ENCODE measurements at regions not wholly inside any gene's neighbourhood (a gene's known extent, or its start where the extent isn't known, plus 50 kb on each side); places are given as distances from the start of the nearest gene placed in this dataset.

- peak; percentile 68 for DNase-seq
Observed at GRCh38 chr2:235135990-235136561, 184.3 kb downstream of the SH3BP4 start.

GRCh38 chr2:235138339-235138738 is 186.5 kb downstream of the SH3BP4 start:
- no peak for DNase-seq
- in situ Hi-C loops (cut with MboI; ENCODE audit: low pct_unique_long_range_greater_than_20kb, low sequenced_read_pairs), result loop anchor here (25.0 kb wide), 1 partner anchor 599 kb away; no protein-coding TSS in a partner anchor

More at GRCh38 chr2:235135990-235136561, 184.3 kb downstream of the SH3BP4 start:
- in situ Hi-C loops (cut with MboI; ENCODE audit: low pct_unique_long_range_greater_than_20kb, low sequenced_read_pairs), result loop anchor here (25.0 kb wide), 1 partner anchor 601 kb away; no protein-coding TSS in a partner anchor

DNA sequence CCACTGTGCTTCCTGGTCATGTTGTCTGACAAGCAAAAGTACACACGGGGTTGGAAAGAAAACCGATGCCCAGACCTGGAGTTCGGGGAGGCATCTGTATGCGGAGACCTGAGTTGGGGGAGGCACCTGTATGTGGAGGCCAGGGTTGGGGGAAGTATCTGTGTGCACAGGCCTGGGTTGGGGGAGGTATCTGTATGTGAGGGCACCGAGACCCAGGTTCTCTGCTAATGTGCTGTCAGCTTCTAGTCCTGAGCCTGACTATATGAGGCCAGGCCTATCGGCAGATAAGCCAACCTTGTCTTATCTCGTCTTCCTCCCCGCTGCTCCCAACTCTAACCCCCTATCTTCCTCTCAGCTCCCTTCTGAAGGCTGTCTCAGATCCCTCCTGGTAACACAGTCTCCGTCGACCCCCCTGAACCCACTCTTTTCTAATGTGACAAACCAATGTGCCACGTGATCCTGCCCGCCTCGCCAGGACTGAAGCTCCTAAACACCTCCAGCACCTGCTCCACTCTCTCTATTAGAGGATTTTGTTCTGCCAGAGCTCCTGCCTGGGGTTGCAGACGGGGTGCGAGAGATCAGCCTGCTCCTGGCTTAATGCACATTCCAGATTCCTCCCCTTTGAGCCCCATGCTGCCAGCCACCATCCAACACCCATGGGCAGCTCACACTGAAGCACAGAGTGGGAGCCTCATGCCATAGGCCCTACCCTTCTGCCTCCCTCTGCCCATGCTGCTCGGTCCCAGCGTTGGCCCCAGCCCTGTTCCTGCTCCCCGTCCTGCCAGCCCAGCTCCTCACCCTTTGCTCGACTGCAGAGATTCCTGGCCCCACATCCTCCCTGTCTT is 188.4 kb downstream of the SH3BP4 start:
- in situ Hi-C loops (cut with MboI; ENCODE audit: low pct_unique_long_range_greater_than_20kb, low sequenced_read_pairs), result loop anchor here (25.0 kb wide), 1 partner anchor 597 kb away; no protein-coding TSS in a partner anchor
- no peak for DNase-seq

GRCh38 chr2:235140801-235141081 is 188.9 kb downstream of the SH3BP4 start:
- in situ Hi-C loops (cut with MboI; ENCODE audit: low pct_unique_long_range_greater_than_20kb, low sequenced_read_pairs), result loop anchor here (25.0 kb wide), 1 partner anchor 597 kb away; no protein-coding TSS in a partner anchor
- DNase-seq, result no peak

DNA sequence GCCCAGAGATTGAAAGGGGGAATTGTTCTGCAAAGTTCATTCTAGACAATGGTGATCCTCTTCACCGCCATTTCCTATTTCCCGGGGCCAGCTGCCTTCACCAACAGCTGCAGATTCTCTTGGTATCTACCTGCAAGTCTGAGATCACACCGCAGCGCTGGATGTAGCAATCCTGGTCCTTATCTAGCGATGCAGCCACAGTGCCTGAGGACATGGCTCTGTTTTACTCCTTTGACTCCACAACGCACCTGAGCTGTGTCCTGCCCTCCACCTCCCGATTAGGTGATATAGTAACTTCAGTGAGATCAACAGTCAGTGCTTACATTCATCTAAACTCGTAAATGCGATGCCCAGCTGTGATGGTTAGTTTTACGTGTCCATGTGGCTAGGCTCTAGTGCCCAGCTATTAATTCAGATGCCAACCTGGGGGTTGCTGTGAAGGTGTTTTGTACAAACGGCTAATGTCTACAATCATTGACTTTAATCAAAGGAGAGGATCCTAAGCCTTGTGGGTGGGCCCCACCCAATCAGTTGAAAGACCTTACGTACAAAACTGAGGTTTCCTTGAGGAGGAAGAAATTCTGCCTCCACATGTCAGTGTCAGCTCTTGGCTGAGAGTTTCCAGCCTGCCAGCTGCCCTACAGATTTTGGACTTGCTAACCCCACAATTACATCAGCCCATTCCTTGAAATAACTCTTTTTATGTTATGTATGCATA is 189.8 kb downstream of the SH3BP4 start:
- in situ Hi-C loops (cut with MboI; ENCODE audit: low pct_unique_long_range_greater_than_20kb, low sequenced_read_pairs), result loop anchor here (25.0 kb wide), 1 partner anchor 596 kb away; no protein-coding TSS in a partner anchor
- no peak for DNase-seq

DNA sequence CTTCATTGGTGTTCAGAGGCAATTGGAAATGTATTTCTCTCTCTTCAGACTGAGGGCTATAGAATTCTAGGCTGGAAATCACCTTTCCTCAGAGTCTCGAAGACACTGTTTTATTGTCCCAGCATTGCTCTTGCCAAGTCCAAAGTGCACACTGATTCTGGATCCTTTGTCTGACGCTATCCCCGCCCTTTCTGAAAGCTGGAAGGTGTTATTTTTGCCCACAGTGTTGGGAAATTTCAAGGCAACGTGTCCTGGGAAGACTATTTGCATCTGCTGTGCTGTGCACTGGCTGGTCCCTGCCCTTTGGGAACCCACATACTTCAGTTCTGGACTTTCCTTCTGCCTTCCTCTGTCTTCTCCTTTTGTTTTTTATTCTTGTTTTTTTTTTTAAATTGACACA is 190.8 kb downstream of the SH3BP4 start:
- in situ Hi-C loops (cut with MboI; ENCODE audit: low pct_unique_long_range_greater_than_20kb, low sequenced_read_pairs), result loop anchor here (25.0 kb wide), 1 partner anchor 595 kb away; no protein-coding TSS in a partner anchor
- DNase-seq, result no peak

DNA sequence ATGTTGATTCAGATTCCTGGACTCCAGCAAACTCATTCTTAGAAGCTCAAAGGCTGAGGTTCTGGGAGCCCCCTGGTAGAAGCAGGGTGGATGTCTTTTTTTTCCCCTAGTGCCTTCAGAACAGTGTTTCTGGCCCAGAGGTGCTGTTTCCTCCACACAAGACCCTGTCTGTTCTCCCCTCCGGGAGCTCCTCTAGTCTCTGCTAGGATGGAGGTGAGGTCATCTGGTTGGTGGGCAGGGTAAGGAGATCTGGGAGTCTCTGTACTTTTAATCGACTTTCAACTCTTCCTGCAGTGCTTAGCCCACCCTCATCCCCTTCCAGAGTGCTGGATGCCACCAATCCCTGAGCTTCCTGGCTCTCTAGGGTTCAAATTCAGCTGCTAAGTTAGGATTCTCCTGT is 192.0 kb downstream of the SH3BP4 start:
- no peak for DNase-seq
- in situ Hi-C loops (cut with MboI; ENCODE audit: low pct_unique_long_range_greater_than_20kb, low sequenced_read_pairs), result loop anchor here (25.0 kb wide), 1 partner anchor 594 kb away; no protein-coding TSS in a partner anchor

- in situ Hi-C loops (cut with MboI; ENCODE audit: low pct_unique_long_range_greater_than_20kb, low sequenced_read_pairs), result loop anchor here (25.0 kb wide), 1 partner anchor 593 kb away; no protein-coding TSS in a partner anchor
Observed at GRCh38 chr2:235144291-235144690, 192.5 kb downstream of the SH3BP4 start.

DNA sequence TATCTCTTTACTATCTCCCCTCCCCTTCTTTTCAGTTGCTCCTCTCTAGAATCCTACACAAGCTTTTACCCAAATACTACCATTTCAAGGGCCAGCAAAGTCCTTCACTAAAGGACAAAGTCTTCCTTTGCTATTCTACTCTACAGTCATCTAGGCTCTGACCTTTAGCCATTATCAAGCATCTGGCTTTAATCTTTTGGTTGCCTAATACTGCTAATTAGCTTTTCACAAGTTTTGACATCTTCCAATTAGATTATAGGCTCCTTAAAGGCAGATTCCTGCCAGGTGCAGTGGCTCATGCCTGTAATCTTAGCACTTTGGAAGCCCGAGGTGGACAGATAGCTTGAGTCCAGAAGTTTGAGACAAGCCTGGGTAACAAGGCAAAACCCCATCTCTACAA is 194.4 kb downstream of the SH3BP4 start:
- DNase-seq, result no peak
- in situ Hi-C loops (cut with MboI; ENCODE audit: low pct_unique_long_range_greater_than_20kb, low sequenced_read_pairs), result loop anchor here (25.0 kb wide), 1 partner anchor 591 kb away; no protein-coding TSS in a partner anchor

More at GRCh38 chr2:235144291-235144690, 192.5 kb downstream of the SH3BP4 start:
- no peak for DNase-seq

DNA sequence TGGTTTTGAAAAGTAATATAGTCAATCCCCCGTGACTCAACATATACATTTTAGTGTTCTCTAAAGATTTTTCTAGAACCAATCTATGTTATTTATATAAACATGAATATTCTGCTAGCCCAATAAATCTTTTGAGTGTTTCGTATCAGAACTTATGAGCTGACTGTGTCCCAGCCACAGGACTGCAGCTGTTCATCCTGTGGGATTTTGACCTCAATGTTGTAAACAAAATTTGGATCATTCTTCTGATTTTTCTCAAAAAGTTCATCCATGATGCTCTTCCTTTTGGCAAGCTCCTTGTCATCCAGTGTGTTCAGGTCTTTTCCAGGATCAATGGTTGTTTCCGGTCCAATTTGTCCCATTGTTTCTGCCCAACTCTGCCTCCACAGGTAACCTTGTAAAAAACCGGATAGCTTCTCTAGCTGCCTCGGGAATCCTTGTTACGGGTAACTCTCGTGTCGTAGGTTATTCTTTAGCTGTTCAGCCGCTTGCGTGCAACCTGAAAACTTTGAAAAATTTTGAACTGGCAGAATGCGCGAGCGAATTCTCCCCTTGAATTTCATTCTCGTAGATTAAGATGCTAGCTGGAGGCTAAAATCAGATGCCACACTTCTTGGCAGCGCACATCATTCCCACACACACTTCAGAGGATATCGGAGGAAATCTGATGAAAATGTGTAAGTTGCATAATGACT is 195.2 kb downstream of the SH3BP4 start:
- no peak for DNase-seq
- in situ Hi-C loops (cut with MboI; ENCODE audit: low pct_unique_long_range_greater_than_20kb, low sequenced_read_pairs), result loop anchor here (25.0 kb wide), 1 partner anchor 590 kb away; no protein-coding TSS in a partner anchor

DNA sequence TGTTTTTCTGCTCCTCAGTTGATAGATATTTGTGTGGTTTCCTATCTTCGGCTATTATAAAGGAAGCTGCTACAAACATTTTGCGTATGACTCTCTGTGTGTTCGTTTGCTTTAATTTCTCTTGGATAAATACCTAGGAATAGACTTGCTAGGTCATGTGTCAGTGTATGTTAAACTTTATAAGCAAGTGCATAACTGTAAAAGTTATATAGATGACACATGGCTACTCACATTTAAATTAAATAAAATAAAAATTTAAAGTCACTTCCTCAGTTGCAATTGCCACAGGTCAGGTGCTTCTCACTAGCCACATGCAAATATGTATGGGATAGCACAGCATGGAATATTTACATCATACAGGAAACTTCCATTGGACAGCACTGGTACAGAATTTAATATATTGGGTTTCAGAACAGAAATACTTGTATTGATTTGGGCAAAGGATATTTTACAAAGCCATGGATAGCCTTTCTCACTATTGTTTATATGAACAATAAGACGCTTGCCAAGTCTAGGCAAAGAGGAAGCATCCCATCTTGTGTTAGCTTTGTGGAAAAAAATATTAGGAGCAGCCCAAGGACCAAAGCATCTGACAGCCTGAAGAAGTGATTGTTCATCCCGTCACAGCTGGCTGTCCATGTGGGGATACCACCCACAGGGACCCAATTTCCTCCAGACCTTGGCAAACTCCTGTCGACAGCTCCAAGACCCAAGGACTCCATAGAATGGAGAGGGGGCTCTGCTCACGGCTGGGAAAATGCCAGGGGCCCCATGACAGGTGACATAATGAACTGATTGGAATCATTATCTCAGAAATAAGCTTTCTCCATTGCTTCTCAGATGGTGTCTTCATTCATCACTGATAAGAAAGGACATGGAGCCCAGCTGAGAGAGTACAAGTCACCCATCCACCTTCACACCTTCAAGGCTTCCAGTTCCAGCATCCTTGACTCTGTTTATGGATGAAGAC is 196.7 kb downstream of the SH3BP4 start:
- in situ Hi-C loops (cut with MboI; ENCODE audit: low pct_unique_long_range_greater_than_20kb, low sequenced_read_pairs), result loop anchor here (25.0 kb wide), 1 partner anchor 589 kb away; no protein-coding TSS in a partner anchor
- DNase-seq, result no peak

DNA sequence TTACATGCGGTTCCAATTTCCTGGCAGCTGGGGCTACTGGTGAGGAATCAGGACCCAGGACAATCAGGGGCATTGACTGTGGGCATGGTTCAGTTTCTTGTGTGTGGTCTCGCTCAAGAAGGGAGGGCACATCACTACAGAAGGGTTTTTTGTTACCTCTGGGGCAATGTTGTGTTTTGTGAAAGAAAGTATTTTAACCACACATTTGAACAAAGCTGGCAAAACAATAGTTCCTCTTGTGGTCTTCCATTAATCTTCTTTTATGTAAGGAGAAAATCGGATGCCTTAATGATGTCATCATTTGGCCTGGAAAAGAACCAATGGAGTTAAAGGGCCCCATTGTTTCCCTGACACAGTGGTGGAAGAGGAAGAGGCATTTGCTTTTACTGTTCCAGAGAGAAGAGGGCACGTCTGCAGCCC is 197.4 kb downstream of the SH3BP4 start:
- no peak for DNase-seq
- in situ Hi-C loops (cut with MboI; ENCODE audit: low pct_unique_long_range_greater_than_20kb, low sequenced_read_pairs), result loop anchor here (25.0 kb wide), 1 partner anchor 588 kb away; no protein-coding TSS in a partner anchor

DNA sequence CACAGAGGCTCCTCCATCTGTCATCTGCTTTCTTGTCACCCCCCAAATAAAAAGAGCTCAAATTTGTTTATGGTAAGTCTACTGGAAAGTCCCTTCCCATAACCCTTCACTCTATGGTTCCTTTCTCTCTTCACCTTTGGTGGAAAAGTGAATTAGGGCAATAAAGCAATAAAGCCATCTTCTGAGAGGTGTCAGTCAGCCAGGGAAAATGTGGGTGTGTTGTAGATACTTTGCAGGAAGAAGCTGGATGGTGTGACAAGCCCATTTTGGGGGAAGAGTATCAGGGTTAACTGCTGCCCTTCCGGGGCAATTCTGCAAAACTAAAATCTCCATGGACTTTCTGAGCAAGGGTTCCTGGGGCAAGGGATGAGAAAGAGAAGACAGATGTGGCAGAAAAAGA is 197.9 kb downstream of the SH3BP4 start:
- no peak for DNase-seq
- in situ Hi-C loops (cut with MboI; ENCODE audit: low pct_unique_long_range_greater_than_20kb, low sequenced_read_pairs), result loop anchor here (25.0 kb wide), 1 partner anchor 588 kb away; no protein-coding TSS in a partner anchor

GRCh38 chr2:235151152-235151551 is 199.3 kb downstream of the SH3BP4 start:
- in situ Hi-C loops (cut with MboI; ENCODE audit: low pct_unique_long_range_greater_than_20kb, low sequenced_read_pairs), result no loop called here
- no peak for DNase-seq

- in situ Hi-C loops (cut with MboI; ENCODE audit: low pct_unique_long_range_greater_than_20kb, low sequenced_read_pairs), result no loop called here
- DNase-seq, result no peak
Observed at GRCh38 chr2:235155163-235155562, 203.3 kb downstream of the SH3BP4 start.

DNA sequence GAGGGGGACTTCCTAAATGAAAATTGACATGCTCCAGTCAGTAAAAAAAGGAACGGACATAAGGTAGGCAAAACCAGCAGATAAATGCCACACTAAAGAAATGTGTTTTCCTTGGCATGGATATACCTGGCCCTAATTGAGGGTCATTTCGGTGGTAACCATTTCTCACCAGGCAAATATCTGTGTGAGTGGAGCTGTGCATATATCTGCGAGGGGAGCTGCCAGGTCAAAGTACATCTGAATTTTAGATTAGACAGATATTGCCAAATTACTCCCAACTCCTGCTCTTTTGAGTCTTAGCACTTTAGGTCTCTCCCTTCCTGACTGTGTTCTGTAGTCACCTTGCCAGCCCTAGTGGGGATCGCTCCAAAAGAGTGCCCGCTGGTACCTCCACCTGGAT is 204.2 kb downstream of the SH3BP4 start:
- in situ Hi-C loops (cut with MboI; ENCODE audit: low pct_unique_long_range_greater_than_20kb, low sequenced_read_pairs), result no loop called here
- DNase-seq, result no peak

GRCh38 chr2:235157746-235158482 is 206.1 kb downstream of the SH3BP4 start:
- in situ Hi-C loops (cut with MboI; ENCODE audit: low pct_unique_long_range_greater_than_20kb, low sequenced_read_pairs), result no loop called here
- DNase-seq, result no peak

Measured in KBM-7 (cell line).